Erythroblast (primary cell): ENCODE measurements at regions not wholly inside any gene's neighbourhood (a gene's known extent, or its start where the extent isn't known, plus 50 kb on each side); places are given as distances from the start of the nearest gene placed in this dataset.

Experiments used
- GATA1 ChIP-seq: IDR thresholded peaks from 2 replicates; pipeline ENCODE4 v1.6.1; 2011; ENCODE audit warnings: low read depth, mild to moderate bottlenecking, control low read depth, low read length, moderate library complexity
- POLR2A ChIP-seq: IDR thresholded peaks from 2 replicates; pipeline ENCODE4 v1.6.1; 2011; ENCODE audit warnings: mild to moderate bottlenecking, low read length

GRCh38 chr14:36067428-36068187 is 108.9 kb downstream of the PTCSC3 start:
- TF ChIP-seq POLR2A (no peak), GATA1 (no peak)
